Activated CD4-positive, alpha-beta memory T cell treated with anti-CD3 and anti-CD28 coated beads for 36 hours (primary cell): ENCODE measurements at regions not wholly inside any gene's neighbourhood (a gene's known extent, or its start where the extent isn't known, plus 50 kb on each side); places are given as distances from the start of the nearest gene placed in this dataset.

ENCODE experiments used
- CTCF ChIA-PET: fragments of 350-600 bp; sonication (Branson Sonifier 250); formaldehyde crosslinking; loops from one replicate; lab custom pipeline; 2021; ENCODE audit warnings: antibody characterized with exemption, inconsistent platforms; lab: Charles Lee
- POLR2A ChIA-PET: fragments of 350-600 bp; sonication (Branson Sonifier 250); formaldehyde crosslinking; loops from one replicate; lab custom pipeline; 2021; ENCODE audit warnings: antibody characterized with exemption; lab: Charles Lee
- DNase-seq: peaks from one replicate; pipeline ENCODE4 v3.0.0-alpha.2; 2020
- H3K27ac Mint-ChIP-seq: one replicate; pipeline ENCODE4 v1.8.0; 2021; ENCODE audit warnings: mixed read lengths
- H3K27me3 Mint-ChIP-seq: one replicate; pipeline ENCODE4 v1.8.0; 2021; ENCODE audit warnings: mixed read lengths
- H3K36me3 Mint-ChIP-seq: one replicate; pipeline ENCODE4 v1.8.0; 2021; ENCODE audit warnings: mixed read lengths
- H3K4me1 Mint-ChIP-seq: one replicate; pipeline ENCODE4 v1.8.0; 2021; ENCODE audit warnings: low read depth, mixed read lengths
- H3K4me3 Mint-ChIP-seq: one replicate; pipeline ENCODE4 v1.8.0; 2021; ENCODE audit warnings: mild to moderate bottlenecking, mixed read lengths
- H3K9me3 Mint-ChIP-seq: one replicate; pipeline ENCODE4 v1.8.0; 2021; ENCODE audit warnings: mixed read lengths
- intact Hi-C: fragments of 100-400 bp; cut with micrococcal nuclease; formaldehyde crosslinking; loops from one replicate; pipeline ENCODE4 v1.15.1; 2023

DNA sequence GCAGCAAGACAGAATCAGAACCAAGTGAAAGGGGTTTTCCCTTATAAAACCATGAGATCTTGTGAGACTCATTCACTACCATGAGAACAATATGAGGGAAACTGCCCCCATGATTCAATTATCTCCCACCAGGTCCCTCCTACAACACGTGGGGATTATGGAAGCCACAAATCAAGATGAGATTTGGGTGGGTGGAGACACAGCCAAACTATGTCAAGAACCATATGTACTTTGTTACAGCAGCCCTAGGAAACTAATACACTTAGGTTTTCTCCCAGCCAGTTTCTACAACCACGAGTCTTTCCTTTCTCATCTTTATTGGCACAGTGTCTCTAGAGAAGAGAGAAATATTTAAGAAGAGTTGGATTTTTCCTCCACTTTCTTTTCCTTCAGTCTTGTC, 72.6 kb downstream of the BTG1 start:
- H3K27ac Mint-ChIP-seq = no peak overlapping the region
- peaks cover 15% of the 10 kb centered on the region for H3K9me3 Mint-ChIP-seq
- CTCF ChIA-PET = no interaction called here
- POLR2A ChIA-PET = no interaction called here
- H3K4me3 Mint-ChIP-seq = no peak overlapping the region
- peaks cover 12% of the 10 kb centered on the region for H3K36me3 Mint-ChIP-seq
- intact Hi-C loops = no loop called here
- H3K4me1 Mint-ChIP-seq = peaks cover 34% of the 10 kb centered on the region
- H3K27me3 Mint-ChIP-seq = no peaks in the 10 kb centered on the region
- no peak for DNase-seq

DNA sequence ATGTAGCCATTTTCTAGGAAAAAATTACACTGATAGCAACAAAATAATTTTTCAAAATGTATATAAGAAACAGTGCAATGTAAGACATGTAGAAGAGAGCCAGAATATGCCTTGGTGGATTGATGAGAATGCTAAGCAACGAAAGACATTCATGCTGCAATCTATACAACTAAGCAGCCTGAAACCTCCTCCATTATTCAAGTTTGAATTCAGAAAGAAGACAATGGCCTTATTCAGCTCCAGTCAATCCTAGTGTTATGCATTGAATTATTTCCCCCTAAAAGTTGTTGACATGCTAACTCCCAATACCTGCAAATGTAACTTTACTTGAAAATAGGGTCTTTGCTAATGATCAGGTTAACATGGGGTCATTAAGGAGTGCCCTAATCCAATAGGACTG, 73.5 kb downstream of the BTG1 start:
- peaks cover 12% of the 10 kb centered on the region for H3K36me3 Mint-ChIP-seq
- no peak for DNase-seq
- H3K27ac Mint-ChIP-seq = no peak overlapping the region
- intact Hi-C loops = no loop called here
- CTCF ChIA-PET = no interaction called here
- H3K9me3 Mint-ChIP-seq = peaks cover 15% of the 10 kb centered on the region
- POLR2A ChIA-PET = no interaction called here
- H3K4me1 Mint-ChIP-seq = peaks cover 25% of the 10 kb centered on the region
- no peak overlapping the region for H3K4me3 Mint-ChIP-seq
- H3K27me3 Mint-ChIP-seq = no peaks in the 10 kb centered on the region

DNA sequence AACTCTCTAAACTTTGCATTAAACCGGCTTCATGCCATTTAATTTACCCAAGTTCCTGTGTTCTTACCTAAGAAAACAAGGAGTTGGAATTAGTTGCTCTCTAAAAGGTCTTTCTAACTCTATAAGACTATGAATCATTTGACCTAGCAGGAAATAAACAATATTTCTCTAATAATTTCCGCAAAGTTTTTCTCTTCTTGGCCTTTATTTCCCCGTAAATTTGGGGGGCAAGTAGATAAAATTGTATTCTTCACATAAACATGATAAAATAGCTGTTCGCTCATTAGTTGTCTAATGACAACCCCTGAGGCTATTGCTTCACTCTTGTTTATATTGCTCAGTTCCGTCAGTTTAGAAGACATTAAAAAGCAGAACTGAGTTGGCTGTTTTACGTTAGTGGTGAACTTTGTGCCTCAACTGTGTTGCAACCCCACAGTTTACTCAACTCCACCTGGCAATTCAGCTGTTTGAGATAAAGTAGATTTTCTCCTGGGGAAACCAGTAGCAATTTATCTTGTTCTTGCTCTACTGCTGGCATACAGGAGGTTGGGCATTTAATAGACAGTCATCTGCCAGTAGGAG, 74.7 kb downstream of the BTG1 start:
- no peak for DNase-seq
- no peak overlapping the region for H3K4me3 Mint-ChIP-seq
- peaks cover 15% of the 10 kb centered on the region for H3K9me3 Mint-ChIP-seq
- ChIA-PET POLR2A (interaction anchor here (1.5 kb wide), 1 partner anchor 66 kb away, joined by 3 read pairs; no protein-coding TSS in a partner anchor), CTCF (no interaction called here)
- peaks cover 20% of the 10 kb centered on the region for H3K4me1 Mint-ChIP-seq
- H3K27ac Mint-ChIP-seq = no peak overlapping the region
- intact Hi-C loops = no loop called here
- no peaks in the 10 kb centered on the region for H3K27me3 Mint-ChIP-seq
- H3K36me3 Mint-ChIP-seq = peaks cover 12% of the 10 kb centered on the region

DNA sequence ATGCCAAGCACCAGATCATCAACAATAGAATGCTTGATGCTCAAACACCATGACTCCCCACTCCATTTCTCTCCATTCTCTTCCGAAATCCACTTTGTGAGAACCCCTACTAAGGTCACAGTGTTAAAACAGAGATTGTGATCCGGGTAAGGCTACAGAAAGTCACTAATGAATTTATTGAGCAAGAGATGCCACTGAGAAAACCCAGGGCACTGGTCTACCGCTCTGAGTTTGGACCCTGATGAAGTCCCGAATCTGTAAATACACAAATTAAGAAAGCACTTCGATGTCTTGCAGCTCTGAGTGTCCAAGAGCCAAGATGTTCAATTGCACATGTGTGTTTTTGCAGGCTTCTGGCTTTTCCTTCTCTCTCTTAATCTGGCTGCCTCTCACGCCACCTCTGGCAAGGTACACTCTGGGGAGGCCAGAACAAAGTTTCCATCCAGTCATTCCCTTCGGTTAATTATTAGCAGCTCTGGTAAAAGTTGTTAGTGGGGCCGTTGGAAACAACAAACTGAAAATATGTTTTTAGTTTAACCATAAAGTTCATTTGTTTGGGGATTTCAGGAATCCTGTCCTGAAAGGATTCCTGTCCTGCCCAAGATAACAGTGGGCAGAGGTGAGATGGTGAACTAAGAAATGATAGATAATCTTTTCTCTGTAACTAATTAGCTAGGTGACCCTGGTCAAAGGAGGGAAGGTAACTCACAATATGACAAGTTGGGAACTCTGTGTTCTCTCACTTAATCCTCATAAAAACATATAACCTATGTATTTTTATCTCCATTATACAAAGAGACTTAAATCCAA, 75.4 kb downstream of the BTG1 start:
- Mint-ChIP-seq H3K4me1 (peaks cover 24% of the 10 kb centered on the region), H3K9me3 (peaks cover 15% of the 10 kb centered on the region), H3K27me3 (no peaks in the 10 kb centered on the region), H3K36me3 (peaks cover 12% of the 10 kb centered on the region), H3K4me3 (no peak overlapping the region), H3K27ac (no peak overlapping the region)
- intact Hi-C loops = no loop called here
- no peak for DNase-seq
- POLR2A ChIA-PET = interaction anchor here (1.5 kb wide), 1 partner anchor 67 kb away, joined by 3 read pairs; no protein-coding TSS in a partner anchor
- CTCF ChIA-PET = no interaction called here

DNA sequence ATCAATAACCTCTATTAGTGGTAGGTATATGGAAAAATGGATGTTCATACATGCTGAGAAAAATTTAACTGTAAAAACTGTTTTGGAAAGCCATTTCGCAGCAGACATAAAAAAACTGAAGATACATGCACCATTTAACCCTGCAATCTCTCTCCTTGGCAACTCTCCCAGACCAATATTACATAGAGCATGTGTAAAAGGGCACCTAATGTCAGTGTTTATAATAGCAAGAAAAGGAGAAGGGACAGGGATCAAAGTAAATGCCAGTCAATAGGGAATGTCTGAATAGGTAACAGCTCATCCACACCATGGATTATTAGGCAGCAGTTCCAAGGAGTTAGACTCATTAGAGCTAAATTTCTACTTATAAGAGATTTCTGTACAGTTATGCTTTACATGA, 77.2 kb downstream of the BTG1 start:
- Mint-ChIP-seq H3K4me3 (no peak overlapping the region), H3K27ac (no peak overlapping the region), H3K36me3 (peaks cover 10% of the 10 kb centered on the region), H3K4me1 (peaks cover 33% of the 10 kb centered on the region), H3K27me3 (no peaks in the 10 kb centered on the region), H3K9me3 (peaks cover 15% of the 10 kb centered on the region)
- POLR2A ChIA-PET = no interaction called here
- intact Hi-C loops = no loop called here
- CTCF ChIA-PET = no interaction called here
- no peak for DNase-seq

DNA sequence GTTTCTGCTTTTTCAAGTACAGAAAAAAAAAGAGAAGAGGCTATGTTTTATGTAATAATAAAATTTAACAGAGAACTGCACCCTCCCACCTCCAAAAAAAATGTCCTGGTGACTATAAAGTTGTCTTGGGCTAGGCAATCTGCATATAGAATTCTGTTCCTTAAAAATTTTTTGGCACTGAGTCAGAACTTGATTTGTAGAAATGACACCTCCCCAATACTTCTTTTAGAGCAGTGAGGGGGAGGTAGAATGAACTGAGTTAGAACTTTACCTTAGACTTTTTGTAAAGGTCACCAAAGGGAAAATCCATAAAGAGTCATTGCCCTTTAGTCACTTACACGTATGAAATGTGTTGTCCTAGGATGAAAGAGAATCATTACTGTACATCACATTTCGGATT, 80.0 kb downstream of the BTG1 start:
- Mint-ChIP-seq H3K9me3 (peaks cover 2% of the 10 kb centered on the region), H3K36me3 (peaks cover 6% of the 10 kb centered on the region), H3K4me3 (peak overlapping the region; percentile 59), H3K27ac (peak overlapping the region; percentile 82), H3K4me1 (peaks cover 46% of the 10 kb centered on the region), H3K27me3 (no peaks in the 10 kb centered on the region)
- no peak for DNase-seq
- intact Hi-C loops = loop anchor here (1.0 kb wide), 7 partner anchors 9 to 143 kb away; no protein-coding TSS in a partner anchor
- ChIA-PET POLR2A (interaction anchor here (0.9 to 2.4 kb wide), 3 partner anchors 10 to 80 kb away, joined by 3 to 11 read pairs (median 3); partner anchors contain the start of gene BTG1), CTCF (no interaction called here)

DNA sequence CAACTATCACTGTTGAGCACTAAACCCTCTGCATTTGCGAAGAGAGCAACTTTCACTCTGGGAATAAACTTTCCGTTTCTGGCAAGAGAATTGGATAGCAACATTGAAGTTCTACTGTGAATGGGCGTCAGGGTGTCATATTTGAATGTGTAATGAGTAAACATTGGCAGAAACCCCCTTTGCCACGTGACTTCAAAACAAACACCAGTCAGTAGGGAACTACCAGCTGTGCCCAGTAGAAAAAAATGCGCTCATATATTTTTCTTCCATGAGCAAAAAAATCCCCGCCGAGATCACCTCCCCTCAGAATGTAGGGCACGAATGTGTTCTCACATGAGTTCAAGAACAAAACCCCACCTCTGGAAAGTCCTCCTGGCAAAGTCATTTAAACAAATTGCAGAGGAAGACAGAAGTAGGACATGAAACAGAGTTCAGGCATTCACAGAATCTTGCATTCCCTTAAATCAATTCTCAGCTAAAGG, 80.6 kb downstream of the BTG1 start:
- Mint-ChIP-seq H3K27ac (peak overlapping the region; percentile 82), H3K9me3 (peaks cover 2% of the 10 kb centered on the region), H3K36me3 (peaks cover 6% of the 10 kb centered on the region), H3K27me3 (no peaks in the 10 kb centered on the region), H3K4me3 (peak overlapping the region; percentile 59), H3K4me1 (peaks cover 49% of the 10 kb centered on the region)
- POLR2A ChIA-PET = interaction anchor here (0.9 to 2.4 kb wide), 2 partner anchors 77 to 81 kb away, joined by 3 to 11 read pairs; partner anchors contain the start of gene BTG1
- intact Hi-C loops = loop anchor here (1.0 kb wide), 7 partner anchors 9 to 143 kb away; no protein-coding TSS in a partner anchor
- peak; percentile 74 for DNase-seq
- CTCF ChIA-PET = no interaction called here

DNA sequence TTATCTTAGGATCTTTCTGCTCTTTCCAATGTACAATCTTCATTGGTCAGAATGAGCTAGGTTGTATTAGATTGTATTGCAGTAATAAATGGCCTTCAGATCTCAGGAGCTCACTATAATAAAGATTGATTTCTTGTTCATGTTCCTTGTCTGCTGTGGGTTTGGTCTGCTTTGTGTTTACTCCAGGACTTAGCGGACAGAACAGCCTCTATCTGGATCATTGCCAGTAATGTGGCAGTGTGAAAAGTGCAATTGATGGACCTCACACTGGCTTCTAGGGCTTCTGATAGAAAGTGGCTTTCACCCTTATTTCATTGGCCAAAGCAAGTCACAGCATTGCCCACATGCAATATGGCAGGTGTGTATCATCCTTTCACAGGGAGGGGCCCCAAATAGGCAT, 81.2 kb downstream of the BTG1 start:
- no peak for DNase-seq
- intact Hi-C loops = no loop called here
- Mint-ChIP-seq H3K4me1 (peaks cover 54% of the 10 kb centered on the region), H3K27ac (peak overlapping the region; percentile 68), H3K27me3 (no peaks in the 10 kb centered on the region), H3K36me3 (peaks cover 6% of the 10 kb centered on the region), H3K9me3 (peaks cover 2% of the 10 kb centered on the region), H3K4me3 (peak overlapping the region; percentile 7)
- POLR2A ChIA-PET = interaction anchor here (1.2 to 2.4 kb wide), 2 partner anchors 81 kb away, joined by 3 to 11 read pairs; partner anchors contain the start of gene BTG1
- CTCF ChIA-PET = no interaction called here

DNA sequence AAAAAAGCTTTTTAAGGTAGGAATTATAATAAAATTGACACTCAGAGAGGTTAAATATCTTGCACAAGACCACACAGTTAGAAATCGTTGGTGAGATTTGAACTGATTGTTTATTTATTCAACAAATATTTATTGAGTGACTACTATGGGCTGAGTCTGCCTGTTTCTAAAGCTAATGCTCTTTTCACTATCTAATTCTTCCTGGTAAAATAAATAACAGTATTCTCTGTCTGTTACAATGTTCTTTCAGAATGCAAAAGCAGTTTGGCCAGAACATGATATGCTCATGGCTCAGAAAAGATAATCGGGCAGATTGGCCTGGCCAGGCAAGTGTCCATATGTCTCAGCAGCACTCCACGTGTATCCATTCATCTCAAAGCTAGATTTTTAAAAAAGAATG, 82.0 kb downstream of the BTG1 start:
- no peak overlapping the region for H3K27ac Mint-ChIP-seq

DNA sequence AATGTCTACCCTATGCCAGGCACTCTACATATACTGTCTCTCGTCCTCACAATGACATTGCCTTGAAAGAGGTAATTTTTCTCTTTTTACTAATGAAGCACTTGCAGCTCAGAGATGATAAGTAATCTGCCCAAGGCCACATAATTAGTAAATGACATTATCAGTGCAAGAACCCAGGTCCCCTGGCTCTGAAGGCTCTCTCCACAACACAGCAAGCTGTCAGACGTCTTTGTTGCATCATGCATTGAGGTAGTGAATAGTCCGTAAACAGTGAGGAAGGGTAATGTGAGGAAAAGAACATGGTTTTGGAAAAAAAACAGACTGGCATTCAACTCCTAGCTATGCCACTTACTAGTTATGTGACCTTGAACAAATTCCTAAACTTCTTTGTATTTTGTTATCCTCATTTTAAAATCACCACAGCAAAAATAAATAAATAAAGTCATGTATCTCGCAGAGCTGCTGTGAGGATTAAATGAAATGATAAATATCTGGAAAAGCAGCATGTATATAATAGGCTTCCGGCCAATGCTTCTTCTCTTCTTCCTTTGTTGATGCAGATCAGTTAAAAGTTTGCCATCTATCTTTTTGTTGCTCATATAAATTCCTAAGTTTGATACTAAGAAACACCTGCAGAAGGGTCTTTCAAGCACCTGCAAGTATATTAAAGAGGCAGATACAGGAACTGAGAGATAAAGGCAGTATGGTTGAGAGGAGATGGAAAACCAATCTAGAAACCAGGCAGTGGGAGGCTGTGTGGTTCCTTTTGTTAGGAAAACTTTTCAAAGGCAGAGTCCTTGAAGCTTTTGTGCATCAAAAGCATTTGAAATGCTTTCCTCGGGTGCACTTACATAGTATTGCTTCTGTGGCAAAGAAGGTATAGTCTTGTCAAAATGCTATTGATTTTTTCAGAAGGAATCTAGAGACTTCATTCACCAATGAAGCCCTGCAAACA, 82.8 kb downstream of the BTG1 start:
- H3K27ac Mint-ChIP-seq = no peak overlapping the region
- CTCF ChIA-PET = no interaction called here
- peaks cover 69% of the 10 kb centered on the region for H3K4me1 Mint-ChIP-seq

More for the DNA sequence above, 82.0 kb downstream of the BTG1 start:
- Mint-ChIP-seq H3K9me3 (peaks cover 2% of the 10 kb centered on the region), H3K27me3 (no peaks in the 10 kb centered on the region), H3K36me3 (peaks cover 6% of the 10 kb centered on the region), H3K4me3 (no peak overlapping the region), H3K4me1 (peaks cover 61% of the 10 kb centered on the region)
- ChIA-PET CTCF (no interaction called here), POLR2A (interaction anchor here (1.2 kb wide), 1 partner anchor 82 kb away, joined by 3 read pairs; the partner anchor contains the start of gene BTG1)
- no peak for DNase-seq
- intact Hi-C loops = no loop called here

DNA sequence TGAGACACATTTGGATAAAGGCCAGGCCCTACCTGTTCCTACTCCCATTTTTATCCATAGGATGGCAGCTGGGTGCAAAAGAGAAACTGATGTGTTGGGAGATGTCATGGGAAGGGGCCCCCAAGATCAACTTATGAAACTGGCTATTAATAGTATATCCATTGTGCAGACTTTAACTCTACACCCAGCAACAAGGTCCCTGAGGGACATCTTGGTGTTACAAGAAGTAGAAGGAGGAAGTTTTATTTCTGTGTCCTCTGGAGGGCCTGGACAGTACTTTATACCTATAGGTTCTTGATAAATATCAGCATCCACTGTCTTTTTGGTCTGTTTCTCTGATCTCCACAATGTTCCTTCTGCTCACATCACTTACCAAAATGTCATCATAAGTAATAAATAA, 84.6 kb downstream of the BTG1 start:
- intact Hi-C loops = no loop called here
- ChIA-PET POLR2A (interaction anchor here (1.3 kb wide), 1 partner anchor 85 kb away, joined by 4 read pairs; the partner anchor contains the start of gene BTG1), CTCF (no interaction called here)
- Mint-ChIP-seq H3K4me3 (no peak overlapping the region), H3K4me1 (peaks cover 82% of the 10 kb centered on the region), H3K9me3 (peaks cover 6% of the 10 kb centered on the region), H3K36me3 (peaks cover 16% of the 10 kb centered on the region), H3K27ac (no peak overlapping the region), H3K27me3 (no peaks in the 10 kb centered on the region)
- no peak for DNase-seq

More for the DNA sequence above, 82.8 kb downstream of the BTG1 start:
- no peak overlapping the region for H3K4me3 Mint-ChIP-seq
- intact Hi-C loops = no loop called here
- DNase-seq = no peak
- peaks cover 2% of the 10 kb centered on the region for H3K9me3 Mint-ChIP-seq
- H3K36me3 Mint-ChIP-seq = peaks cover 7% of the 10 kb centered on the region
- H3K27me3 Mint-ChIP-seq = no peaks in the 10 kb centered on the region
- POLR2A ChIA-PET = interaction anchor here (1.2 kb wide), 1 partner anchor 83 kb away, joined by 3 read pairs; the partner anchor contains the start of gene BTG1
